ENCODE measurements at regions not wholly inside any gene's neighbourhood (a gene's known extent, or its start where the extent isn't known, plus 50 kb on each side); places are given as distances from the start of the nearest gene placed in this dataset.

- TF ChIP-seq EZH2 (IDR thresholded peaks at IDR 0.05) (no peak), POLR2AphosphoS5 (IDR thresholded peaks at IDR 0.05; ENCODE audit: borderline replicate concordance, low read depth, low read length) (no peak)
Measured at GRCh38 chr5:174376726-174377373, 331.3 kb downstream of the NSG2 start.
